ENCODE measurements at regions not wholly inside any gene's neighbourhood (a gene's known extent, or its start where the extent isn't known, plus 50 kb on each side); places are given as distances from the start of the nearest gene placed in this dataset.

DNA sequence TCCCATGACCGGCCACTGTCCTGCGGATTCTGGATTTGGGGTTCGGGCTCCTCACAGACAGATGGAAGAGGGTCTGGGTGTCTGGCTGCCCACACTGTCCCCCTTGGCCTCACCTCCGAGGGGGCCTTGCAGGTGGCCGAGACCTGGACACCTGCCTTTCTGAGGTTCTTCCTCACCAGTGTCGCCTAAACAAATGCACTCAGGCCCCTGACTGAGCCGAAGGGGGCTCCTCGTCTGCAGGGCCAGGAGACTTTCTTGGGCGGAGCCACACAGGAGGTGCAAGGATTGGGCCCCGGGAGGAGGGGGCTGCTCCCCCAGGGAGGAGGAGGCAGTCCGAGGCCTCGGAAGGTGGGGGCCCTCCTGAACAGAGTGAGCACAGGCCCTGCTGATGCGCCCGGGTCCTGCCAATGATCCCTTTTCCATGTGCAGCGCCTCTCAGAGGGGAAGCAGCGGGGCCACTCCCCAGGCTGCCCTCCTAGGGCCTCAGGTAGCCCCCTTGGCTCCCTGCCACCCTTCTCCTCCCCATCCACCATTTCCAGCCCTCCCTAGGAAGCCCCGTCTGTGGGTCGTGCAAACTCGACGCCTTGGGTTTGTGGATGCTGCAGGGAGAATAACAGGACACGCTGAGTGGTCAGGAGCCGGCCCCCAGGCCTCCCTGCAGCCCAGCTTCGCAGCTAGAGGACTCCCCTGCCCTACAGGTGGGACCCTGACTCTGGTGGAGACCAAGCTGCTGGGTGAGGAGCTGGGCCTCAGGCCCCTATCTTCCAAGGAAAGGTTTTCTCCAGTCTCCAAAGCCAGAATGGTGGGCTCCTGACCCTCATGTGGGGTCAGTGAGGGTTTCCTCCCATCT, 63.4 kb upstream of the ZNF469 start:
- WGBS, 2 donors: 79 to 87% methylated on average over 10 to 17 of the region's 23 CpGs
- H3K36me3 ChIP-seq: no peaks in the 10 kb centered on the region
- no peak for TF ChIP-seq POLR2A (IDR thresholded peaks at IDR 0.05)
- H3K27me3 ChIP-seq: no peaks in the 10 kb centered on the region
- peaks cover 0 to 9% of the 10 kb centered on the region in 2 donors for H3K4me1 ChIP-seq
- no peak overlapping the region for H3K27ac ChIP-seq
- H3K4me3 ChIP-seq (replicated peaks in 1 of 3): no peak overlapping the region
- DNase-seq: no peak
- no peaks in the 10 kb centered on the region for H3K9me3 ChIP-seq
- intact Hi-C loops (cut with DNase I): no loop called here

- intact Hi-C loops (cut with DNase I): no loop called here
- 92 to 97% methylated on average over 11 to 12 of the region's 16 CpGs for WGBS, 2 donors
Measured at GRCh38 chr16:88320947-88321634, 61.7 kb upstream of the ZNF469 start.

GRCh38 chr16:88321635-88322499, 60.9 kb upstream of the ZNF469 start:
- intact Hi-C loops (cut with DNase I): no loop called here
- H3K27ac ChIP-seq: no peak overlapping the region
- H3K36me3 ChIP-seq: no peaks in the 10 kb centered on the region
- peaks cover 0 to 9% of the 10 kb centered on the region in 2 donors for H3K4me1 ChIP-seq
- H3K4me3 ChIP-seq (replicated peaks in 1 of 3): no peak overlapping the region
- no peak for DNase-seq
- H3K27me3 ChIP-seq: no peaks in the 10 kb centered on the region
- 92 to 94% methylated on average over 9 to 22 of the region's 32 CpGs for WGBS, 2 donors
- TF ChIP-seq POLR2A (IDR thresholded peaks at IDR 0.05) (no peak), CTCF (IDR thresholded peaks at IDR 0.05) (no peak)
- no peaks in the 10 kb centered on the region for H3K9me3 ChIP-seq

More at GRCh38 chr16:88320947-88321634, 61.7 kb upstream of the ZNF469 start:
- H3K36me3 ChIP-seq: no peaks in the 10 kb centered on the region
- TF ChIP-seq CTCF (IDR thresholded peaks at IDR 0.05): no peak
- no peak for TF ChIP-seq POLR2A (IDR thresholded peaks at IDR 0.05)
- H3K27ac ChIP-seq: no peak overlapping the region
- H3K4me3 ChIP-seq (replicated peaks in 1 of 3): no peak overlapping the region
- H3K4me1 ChIP-seq: peaks cover 0 to 9% of the 10 kb centered on the region in 2 donors
- no peaks in the 10 kb centered on the region for H3K27me3 ChIP-seq
- H3K9me3 ChIP-seq: no peaks in the 10 kb centered on the region
- DNase-seq: no peak

DNA sequence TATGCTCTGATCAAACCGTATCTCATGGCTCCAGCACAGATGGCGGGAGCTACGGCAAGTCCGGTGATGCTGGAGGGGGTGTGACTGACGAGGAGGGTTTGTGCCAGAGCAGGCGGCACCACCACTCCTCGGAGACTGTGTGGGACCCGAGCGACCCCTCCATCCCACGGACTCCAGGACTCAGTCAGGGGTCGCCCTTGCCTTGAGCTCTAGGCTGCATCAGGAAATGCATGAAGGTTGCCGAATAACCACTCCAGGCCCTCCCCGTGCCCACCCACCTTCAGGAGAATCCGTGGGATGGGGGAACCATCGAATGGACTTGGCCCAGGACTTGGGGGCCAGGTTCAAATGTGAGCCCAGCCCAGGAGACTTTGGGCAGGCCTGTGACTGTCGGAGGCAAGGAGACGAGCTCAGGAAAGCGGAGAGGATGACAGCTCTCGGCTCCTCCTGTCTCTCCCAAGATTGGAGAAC, 60.2 kb upstream of the ZNF469 start:
- Histone ChIP-seq H3K27ac (no peak overlapping the region), H3K27me3 (no peaks in the 10 kb centered on the region), H3K4me3 (replicated peaks in 1 of 3) (no peak overlapping the region), H3K36me3 (no peaks in the 10 kb centered on the region), H3K4me1 (peaks cover 0 to 4% of the 10 kb centered on the region in 2 donors), H3K9me3 (no peaks in the 10 kb centered on the region)
- WGBS, 2 donors: 94 to 95% methylated on average over 11 to 19 of the region's 19 CpGs
- no peak for TF ChIP-seq POLR2A (IDR thresholded peaks at IDR 0.05)
- no peak for TF ChIP-seq CTCF (IDR thresholded peaks at IDR 0.05)
- intact Hi-C loops (cut with DNase I): no loop called here
- DNase-seq: no peak

- intact Hi-C loops (cut with DNase I): no loop called here
- Histone ChIP-seq H3K9me3 (no peaks in the 10 kb centered on the region), H3K4me3 (replicated peaks in 1 of 3) (no peak overlapping the region), H3K4me1 (peaks cover 0 to under 1% of the 10 kb centered on the region in 2 donors), H3K27me3 (no peaks in the 10 kb centered on the region), H3K36me3 (no peaks in the 10 kb centered on the region), H3K27ac (no peak overlapping the region)
- WGBS, 2 donors: 91 to 94% methylated on average over 5 of the region's 9 CpGs
- DNase-seq: no peak
- TF ChIP-seq CTCF (IDR thresholded peaks at IDR 0.05): no peak
- no peak for TF ChIP-seq POLR2A (IDR thresholded peaks at IDR 0.05)
Measured at GRCh38 chr16:88323041-88323440, 59.7 kb upstream of the ZNF469 start.
